ENCODE measurements at regions not wholly inside any gene's neighbourhood (a gene's known extent, or its start where the extent isn't known, plus 50 kb on each side); places are given as distances from the start of the nearest gene placed in this dataset.

DNA sequence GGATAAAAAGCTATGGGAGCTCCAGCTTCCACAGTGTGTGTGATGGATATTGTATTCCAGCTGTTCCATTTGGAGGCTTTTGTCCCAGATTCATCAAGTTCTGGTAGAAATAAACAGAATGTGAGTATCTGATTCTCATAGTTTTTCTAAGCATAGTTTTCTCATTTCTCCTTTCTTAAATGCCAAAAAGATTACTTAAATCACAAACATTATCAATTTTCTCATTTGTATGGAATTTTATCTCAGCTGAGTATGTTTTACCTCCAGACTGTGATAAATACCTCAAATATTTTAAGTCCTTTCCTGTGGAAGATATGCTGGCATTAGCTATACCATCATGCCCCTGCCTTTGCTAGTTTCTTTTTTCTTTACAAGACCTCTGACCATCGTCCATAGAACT is 767.3 kb downstream of the TFAP2A start:
- no peak for DNase-seq

DNA sequence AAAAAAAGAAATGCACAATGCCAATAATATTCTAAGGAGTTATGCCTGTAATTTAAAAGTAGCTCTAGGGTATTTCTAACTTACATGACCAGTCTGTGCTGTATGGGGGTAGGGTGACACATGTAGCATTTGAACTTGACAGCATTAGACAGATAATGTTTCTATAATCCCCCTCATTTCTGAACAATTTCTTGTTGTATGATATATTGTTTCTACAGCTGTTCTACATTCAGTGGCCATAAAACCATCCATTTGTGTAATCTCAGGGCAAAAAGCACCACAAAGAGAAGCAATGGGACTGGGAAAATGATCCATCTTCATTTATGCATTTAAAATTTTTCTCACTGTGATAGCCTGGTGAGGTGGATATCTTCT is 767.8 kb downstream of the TFAP2A start:
- no peak for DNase-seq

DNA sequence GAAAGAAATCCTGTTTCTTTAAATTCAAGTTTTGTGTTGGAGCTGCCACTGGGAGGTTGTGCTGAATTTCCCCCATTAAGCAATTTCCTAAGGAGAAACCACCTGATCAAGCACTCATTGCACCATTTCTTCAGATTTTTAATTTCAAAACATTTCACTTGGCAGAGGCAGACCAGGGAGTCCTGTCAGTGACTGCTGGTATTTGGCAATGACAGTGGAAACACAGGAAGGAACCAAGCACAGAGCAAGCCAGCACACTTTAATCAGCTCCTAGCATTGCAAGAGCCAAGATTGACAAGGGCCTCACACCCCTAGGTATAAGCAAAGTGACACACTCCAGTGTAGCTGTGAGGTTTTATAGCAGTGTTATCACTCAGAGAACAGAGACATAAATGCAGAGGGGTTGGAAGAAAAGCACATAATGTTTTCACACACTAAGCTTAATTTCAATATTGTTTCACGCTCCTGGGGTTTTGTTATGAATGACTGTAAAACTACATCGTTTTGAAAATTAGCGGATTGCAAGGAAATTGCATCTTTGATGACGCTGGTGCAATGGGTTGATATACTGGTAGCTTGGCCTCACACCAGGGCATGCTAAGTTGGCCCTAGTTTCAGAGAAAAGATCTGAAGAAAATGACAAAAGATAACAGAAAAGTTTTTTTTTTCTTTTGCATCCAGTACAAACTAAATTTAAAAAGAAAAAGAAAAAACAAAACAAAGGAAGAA is 768.4 kb downstream of the TFAP2A start:
- DNase-seq, result no peak

DNA sequence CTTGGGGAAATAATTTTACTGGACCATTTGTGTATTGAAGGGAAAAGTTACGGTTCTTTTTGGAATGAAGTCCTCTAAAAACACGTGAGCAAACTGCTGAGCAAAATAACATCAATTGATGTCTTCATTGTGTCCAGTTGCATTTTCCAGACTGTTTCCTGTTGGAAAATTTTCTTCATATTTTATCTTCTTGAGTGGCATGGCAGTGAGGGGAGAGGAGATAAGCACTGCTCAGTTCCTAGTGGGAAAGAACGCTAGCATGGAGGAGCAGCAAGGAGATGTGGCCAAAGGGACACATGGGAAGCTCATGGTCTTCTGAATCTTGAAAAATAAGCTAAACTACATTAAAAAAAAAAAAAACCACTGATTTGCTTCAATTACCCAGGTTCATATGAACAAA is 776.0 kb downstream of the TFAP2A start:
- no peak for DNase-seq

DNA sequence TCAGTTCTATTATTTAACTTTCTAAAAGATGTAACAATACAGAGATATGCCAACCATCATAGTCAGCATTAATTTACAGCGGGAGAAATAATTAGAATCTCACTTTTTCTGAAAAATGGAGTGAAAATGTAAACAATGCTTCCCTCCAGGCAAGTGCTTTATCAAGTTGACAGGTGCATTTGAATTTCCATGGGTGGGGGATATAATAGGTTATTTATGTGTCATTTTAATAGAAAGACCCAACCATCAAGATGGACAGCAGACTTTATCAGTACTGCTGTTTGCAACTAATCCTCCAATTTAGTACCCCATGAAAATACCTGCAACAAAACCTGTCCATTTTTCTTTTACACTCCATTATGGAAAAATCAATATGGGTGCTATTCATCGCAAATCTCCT is 780.1 kb downstream of the TFAP2A start:
- no peak for DNase-seq

DNA sequence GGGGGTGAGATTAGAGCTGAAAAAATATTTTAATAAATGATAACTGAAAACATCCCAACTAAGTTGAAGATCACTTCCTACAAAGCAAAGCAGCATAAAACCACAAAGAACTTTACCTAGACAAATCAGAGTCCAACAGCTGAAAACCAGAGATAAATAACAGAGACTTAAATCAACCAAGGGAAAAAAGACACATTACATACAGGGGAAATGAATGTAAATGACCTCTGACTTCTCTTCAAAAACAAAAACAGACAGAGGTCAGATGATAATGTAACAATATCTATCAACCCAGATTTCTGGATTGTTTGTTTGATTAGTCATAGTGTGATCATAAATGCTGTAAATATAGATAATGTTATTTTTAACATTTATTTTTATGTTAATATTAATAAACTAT is 782.8 kb downstream of the TFAP2A start:
- DNase-seq, result no peak

DNA sequence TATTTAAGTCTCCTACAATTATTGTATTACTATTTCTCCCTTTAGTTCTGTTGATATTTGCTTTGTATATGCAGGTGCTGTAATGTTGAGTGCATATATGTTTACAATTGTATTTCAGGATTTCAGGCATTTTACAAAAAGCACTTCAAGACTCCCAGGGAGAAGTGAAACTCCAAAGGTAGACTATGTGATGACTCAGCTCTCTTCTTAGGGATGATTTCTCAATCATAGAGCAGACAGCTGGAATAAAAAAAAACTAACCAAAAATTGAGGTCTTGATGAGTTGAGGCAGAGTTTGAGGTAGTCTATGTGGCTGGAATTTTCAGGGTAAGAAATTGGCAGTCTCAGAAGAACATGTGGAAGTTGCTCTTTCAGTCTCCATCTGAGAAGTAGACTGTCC is 786.1 kb downstream of the TFAP2A start:
- no peak for DNase-seq

DNA sequence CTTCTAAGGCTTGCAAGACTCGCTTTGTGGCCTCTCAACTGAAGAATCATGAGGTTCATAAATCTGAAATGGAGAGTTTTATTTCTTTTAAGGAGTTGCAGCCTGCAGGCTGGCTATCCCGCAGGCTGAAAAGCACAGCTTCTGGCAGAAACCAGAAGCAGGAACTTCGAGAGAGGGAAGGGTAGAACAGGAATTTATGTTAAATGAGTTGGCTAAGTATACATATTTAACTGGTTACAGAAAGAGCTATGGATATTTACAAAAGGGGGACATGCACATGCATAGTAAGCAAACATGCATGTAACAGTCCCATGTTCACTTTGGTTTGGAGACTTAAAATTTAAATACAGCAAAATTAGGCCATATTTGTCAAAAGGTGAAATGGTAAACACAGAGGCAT is 787.0 kb downstream of the TFAP2A start:
- DNase-seq, result no peak

DNA sequence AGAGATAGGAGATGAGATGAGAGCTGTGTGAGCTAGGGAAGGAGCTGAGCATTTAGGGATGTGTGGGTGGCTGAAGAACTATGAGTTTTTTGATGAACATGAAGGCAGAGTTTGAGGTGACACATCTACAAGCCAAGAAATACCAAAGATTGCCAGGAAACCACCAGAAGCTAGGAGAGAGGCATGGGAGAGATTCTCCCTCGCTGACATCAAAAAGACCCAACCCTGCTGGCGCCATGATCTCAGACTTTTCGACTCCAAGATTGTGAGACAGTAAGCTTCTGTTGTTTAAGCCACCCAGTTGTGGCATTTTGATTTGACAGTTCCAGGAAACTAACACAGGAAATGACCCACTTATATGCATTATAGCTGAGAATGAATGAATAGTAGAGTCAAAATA is 790.9 kb downstream of the TFAP2A start:
- DNase-seq, result no peak

DNA sequence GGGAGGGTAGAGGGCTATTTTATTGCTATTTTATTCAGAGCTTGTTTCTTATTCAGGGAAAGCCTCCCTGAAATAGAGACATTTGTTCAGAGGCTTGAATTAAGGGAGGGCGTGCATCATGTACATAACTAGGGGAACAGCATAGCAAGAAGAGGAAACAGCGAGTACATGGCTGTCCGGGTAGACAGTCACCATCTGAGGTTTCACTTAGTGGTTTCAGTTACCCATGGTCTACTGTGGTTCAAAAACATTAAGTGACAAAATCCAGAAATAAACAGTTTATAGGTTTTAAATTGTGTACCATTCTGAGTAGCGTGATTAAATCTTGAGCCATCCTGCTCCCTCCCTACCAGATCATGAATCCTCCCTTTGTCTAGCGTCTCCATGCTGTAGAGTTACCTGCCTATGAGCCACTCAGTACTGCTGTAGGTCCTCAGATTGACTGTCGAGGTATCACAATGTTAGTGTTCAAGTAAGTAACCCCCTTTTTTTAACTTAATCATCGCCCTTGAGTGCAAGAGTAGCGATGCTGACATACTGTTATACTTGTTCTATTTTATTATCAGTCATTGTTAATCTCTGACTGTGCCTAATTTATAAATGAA is 791.5 kb downstream of the TFAP2A start:
- no peak for DNase-seq

DNA sequence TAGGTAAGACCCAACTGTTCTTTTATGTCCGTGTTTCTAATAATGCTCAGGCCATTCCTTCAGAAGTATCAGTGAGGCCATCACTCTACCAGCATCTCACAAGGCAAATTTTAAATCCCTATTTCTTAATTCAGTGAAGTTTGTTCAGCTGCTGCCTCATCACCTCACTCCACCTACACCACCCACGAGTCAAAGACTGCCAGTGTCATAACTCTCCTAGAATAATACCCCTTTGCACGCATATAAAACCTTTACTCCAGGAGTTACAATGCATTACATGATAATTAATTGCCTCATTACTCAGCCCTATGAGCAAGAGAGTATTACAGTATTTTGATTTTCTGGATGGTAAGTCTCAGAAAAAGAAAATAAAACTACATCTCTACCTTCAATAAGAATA is 793.6 kb downstream of the TFAP2A start:
- no peak for DNase-seq

DNA sequence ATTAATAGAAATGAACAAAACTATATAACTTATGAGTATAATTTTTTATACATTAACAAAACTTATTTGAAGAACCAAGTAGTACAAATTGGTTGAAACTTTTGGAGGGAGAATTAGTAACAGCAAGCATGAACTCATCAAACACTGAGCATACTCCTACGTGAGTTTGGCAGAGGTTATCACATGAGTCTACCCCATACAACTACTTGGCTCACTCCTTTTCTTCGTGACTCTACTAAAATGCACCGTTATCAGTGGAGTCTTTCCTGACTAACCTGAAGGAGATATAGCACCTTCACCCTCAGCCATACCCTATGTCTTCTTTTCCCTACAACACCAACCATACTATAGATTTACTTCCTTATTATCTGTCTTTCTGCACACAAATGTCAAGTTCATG is 794.2 kb downstream of the TFAP2A start:
- DNase-seq, result no peak

DNA sequence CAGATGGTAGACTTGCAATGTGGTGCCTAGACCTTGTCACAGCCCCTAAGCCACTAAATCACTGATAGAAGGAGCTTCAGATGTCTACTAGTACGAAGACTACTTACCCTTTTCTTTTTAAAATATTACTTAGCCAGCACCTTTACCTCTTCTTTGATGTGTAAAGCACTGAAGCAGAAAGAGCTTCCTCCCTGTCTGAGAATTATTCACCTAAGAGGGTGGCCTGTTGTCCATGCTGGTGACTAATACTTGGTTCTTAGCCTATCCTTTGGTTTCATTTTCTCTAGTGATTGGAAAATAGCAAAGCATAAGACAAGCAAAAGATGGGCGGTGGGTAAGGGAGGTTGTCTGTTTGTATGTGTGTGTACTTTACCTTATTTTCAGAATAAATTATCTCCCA is 794.6 kb downstream of the TFAP2A start:
- DNase-seq, result no peak

DNA sequence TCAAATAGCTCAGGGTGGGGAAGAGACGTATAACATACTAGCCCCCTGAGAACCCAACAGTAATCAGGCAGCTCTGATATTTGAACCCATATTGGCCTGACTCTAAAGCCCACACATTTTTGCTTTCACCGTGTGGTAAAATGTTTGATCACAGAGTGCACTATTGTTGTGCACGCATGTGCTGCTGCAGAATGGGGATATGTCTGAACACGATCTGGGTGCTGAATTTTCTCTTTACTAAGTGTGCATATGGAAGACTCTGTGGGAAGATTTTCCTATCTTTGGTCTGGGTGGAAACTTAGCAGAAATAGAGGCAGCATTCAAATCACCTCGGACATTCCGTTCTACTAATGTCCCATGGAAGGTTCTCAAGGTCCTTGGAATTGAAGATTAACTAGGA is 800.1 kb downstream of the TFAP2A start:
- no peak for DNase-seq

DNA sequence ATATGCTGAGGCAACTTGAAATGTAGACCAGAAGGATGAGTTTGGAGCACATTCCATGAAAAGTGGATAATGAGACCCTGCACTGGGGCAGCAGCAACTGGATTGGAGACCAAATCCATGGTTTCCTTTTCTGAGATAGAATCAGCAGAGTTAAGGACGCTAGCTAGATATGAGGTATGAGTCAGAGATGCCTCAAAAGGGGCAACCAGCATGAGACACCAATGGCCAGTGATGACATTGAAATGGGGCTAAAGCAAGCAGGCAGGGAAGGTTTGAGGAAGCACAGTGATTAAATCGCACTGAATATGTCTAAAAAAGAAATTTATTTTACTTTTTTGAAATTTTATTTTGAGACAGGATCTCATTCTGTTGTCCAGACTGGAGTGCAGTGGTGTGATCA is 802.4 kb downstream of the TFAP2A start:
- DNase-seq, result no peak

DNA sequence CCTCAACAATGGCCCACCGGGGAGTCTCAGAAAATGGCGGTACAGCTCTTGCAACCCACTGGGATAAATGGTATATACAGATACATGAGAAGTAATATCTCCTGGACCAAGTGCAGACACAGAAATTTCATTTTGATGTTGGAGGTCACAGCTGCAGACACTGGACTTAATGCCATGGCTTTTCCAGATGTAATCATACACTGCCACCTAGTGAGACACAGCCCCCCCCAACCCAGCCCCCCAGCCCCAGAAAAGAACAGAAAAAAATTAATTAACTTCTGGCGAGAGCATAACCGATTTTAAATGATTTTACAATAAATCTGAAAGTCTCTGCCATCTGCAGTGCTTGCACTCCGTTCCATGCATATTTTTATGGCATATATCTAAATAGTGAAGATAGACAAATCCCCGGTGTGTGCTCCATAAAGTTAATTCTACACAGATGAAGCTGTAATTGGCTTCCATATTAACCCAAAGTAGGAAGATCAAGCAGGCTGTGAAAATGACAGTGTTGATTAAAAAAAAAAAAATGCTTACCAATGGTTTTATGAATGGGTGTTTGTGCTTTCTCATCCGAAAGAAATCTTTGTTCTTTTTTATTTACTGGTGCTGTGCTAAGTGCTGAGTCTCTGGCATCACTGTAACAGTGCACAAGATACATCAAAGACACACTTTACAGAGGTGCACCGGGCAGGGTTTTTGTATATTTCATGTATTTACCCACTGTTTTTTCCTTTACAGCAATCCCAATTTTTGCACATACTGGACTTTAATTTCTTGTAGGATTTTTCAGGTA is 804.1 kb downstream of the TFAP2A start:
- DNase-seq, result no peak

DNA sequence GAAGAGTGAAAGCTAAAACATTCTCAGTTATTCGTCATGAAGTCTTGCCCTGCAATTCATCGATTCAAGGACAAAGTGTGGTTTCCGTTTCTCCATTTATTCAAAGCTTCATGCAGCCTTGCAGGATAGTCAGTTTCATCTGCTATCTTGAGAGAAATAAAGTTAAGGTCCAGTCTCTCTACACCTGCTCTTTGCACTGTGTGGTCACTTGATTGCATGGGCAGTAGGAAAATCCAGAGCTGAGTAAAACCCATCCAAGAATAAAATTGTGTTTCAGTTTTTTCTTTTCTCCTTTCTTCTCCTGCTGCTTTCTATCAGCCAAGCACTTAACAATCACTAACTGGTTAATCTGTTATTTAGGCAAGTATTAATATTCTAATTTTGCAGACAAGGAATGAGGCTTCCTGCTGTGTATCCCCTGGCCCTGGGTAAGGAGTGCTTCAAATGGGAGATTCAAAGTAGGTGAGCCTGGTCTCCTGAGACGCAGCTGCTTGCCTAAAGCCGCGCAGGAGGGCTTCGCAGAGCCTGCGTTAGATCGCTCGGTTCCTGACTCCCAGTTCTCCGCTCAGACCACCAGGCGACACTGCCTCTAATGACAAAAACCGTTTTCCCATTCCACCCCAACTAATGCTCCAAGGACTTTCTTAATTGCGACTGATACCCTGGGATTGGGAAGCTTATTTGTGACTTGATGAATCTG is 808.3 kb downstream of the TFAP2A start:
- no peak for DNase-seq

DNA sequence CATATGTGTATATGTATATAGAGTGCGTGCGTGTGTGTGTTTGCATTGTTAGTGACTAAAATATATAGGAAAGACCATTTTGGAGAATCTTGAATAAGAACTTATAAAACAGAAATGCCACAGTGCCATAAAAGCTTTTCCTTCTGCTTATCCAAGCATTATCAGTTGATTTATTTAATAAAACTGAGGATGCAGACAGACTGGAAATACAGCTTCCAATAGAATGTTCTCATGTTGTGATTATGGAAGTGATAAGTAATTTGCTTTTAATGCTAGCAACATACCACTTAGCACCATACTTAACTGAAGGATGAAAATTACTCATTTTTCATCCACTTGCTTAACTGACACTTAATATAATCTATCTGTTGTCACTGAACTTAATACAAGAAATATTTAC is 820.1 kb downstream of the TFAP2A start:
- DNase-seq, result no peak

DNA sequence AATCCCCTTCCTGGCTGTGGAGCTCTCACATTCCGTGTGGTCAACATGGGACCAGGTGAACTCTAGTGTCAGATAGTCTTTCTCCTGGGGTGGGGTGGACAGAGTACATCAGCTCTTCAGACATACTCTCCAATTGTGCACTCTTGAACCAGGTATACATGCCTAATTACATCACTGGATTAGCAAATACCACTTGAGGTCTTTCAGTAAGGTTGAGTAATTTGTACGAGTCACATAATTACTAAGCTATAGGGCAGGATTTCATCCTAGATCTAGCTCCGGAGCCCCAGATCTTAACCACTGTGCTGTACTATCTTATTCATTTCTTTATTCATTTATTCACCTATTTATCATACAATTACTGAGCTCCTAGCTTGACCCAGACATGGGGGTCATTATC is 821.3 kb downstream of the TFAP2A start:
- no peak for DNase-seq

DNA sequence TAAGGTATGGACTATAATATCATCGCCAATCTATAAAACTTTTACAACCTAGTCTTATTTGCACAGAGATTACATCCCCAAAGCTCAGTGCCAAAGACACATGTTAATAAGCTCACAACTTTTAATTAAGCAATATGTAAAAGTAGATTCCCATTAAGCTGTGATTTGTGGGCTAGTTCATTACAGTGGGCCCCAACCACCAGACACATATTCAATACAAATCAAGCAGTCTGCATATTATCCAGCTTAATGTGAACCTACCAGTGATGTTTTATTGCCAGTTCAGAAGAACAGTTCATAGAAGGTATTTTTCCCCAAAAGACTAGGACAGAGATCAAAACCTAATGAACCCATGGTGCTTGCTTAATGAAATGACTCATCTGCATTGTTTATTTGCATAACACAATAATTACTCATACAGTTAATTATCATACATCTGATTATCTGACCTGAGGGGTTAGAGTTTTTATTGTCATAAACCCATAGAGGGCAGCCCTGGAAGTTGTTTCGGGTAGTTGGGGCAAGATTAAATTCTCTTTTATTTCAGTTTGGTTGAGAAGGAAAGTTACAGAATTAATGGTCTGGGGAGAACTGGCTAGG is 831.0 kb downstream of the TFAP2A start:
- no peak for DNase-seq

DNA sequence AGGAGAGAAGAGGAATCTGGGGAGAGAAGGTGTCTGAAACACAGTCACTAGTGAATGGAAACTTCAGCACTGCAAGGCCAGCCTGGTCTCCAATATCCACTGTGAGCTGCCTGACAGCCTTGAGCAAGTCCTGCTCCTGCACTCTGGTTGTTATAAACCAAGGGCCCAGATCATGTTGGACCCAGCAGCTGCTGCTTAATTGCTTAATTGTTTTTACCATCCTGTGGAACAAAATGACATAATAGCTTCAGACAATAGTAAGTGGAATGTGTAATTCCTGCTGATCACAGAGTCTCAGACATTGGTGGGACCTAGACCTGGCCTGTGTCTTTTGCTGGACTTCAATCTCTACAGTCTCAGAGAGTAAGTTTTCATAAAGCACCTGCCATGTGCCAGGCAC is 833.7 kb downstream of the TFAP2A start:
- DNase-seq, result no peak

DNA sequence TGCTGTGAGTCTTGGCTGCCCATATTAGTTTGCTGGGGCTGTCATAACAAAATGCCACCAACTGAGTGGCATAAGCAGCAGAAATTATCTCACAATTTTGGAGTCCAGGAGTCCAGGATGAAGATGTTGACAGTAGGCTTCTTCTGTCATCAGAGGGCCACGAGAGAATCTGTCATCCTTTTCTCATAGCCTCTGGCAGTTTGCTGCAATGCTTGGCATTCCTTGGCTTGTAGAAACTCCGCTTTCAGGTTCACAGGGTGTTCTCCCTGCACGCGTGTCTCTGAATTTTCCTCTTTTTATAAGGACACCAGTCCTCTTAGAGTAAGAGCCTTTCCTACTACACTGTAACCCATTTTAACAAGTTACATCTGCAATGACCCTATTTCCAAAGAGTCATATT is 838.4 kb downstream of the TFAP2A start:
- DNase-seq, result no peak

DNA sequence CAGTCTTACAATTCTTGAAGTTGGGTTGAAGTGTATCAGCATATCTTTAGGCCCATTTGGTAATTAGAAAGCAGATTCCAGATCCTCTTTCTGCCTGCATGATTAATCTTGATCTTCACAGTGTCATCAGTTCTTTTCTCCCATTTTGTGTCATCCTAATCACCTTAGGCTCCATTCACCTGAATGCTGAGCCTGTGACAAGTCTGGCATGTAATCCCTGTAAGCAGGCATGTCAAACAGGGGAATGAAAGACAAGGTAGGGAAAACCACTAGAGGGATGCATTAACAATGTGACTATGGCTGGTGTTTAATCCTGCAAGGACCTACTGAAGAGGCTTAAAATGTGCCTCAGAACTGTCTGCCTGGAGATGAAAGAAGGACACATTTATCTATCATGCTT is 848.8 kb downstream of the TFAP2A start:
- DNase-seq, result no peak
